ENCODE measurements at regions not wholly inside any gene's neighbourhood (a gene's known extent, or its start where the extent isn't known, plus 50 kb on each side); places are given as distances from the start of the nearest gene placed in this dataset.

GRCh38 chr20:52779125-52779524 lies 193.0 kb upstream of the TSHZ2 start:
- Histone ChIP-seq H3K27me3 (ENCODE audit: control insufficient read depth, insufficient read depth, low read length) (no peaks in the 10 kb centered on the region), H3K14ac (replicated peaks; ENCODE audit: low read depth, low read length) (no peak overlapping the region), H2AK5ac (ENCODE audit: low read depth, low read length) (no peak overlapping the region), H3K36me3 (ENCODE audit: control insufficient read depth, insufficient read depth, low read length) (no peaks in the 10 kb centered on the region), H2AK9ac (replicated peaks; ENCODE audit: low read depth, low read length, poor library complexity) (no peak overlapping the region), H3K4me3 (ENCODE audit: insufficient read depth, low read depth, low read length) (no peak overlapping the region), H3K23ac (ENCODE audit: low read depth, low read length) (no peak overlapping the region), H2BK120ac (ENCODE audit: low read depth, low read length) (no peak overlapping the region), H3K9me1 (ENCODE audit: insufficient read depth, low read length) (no peaks in the 10 kb centered on the region), H3K4me1 (ENCODE audit: control insufficient read depth, insufficient read depth, low read length) (no peaks in the 10 kb centered on the region), H3K56ac (ENCODE audit: extremely low read depth, insufficient read depth, low read length) (no peak overlapping the region), H4K5ac (ENCODE audit: low read depth, low read length) (no peak overlapping the region), H2BK15ac (ENCODE audit: low read depth, low read length) (no peak overlapping the region), H3K4ac (ENCODE audit: low read depth, low read length) (no peak overlapping the region), H4K91ac (ENCODE audit: insufficient read depth, low read depth, low read length) (no peak overlapping the region), H3K4me2 (ENCODE audit: low read depth, low read length) (no peak overlapping the region), H3K18ac (ENCODE audit: low read depth, low read length) (no peak overlapping the region), H2AFZ (replicated peaks; ENCODE audit: low read length, poor library complexity) (no peak overlapping the region), H3K27ac (ENCODE audit: insufficient read depth, low read length) (no peak overlapping the region), H4K20me1 (ENCODE audit: insufficient read depth, low read length) (no peaks in the 10 kb centered on the region), H3K79me1 (ENCODE audit: low read depth in 1 of 2, low read length in 2 of 2) (no peaks in the 10 kb centered on the region), H2BK20ac (ENCODE audit: low read depth, low read length) (no peak overlapping the region), H3K9ac (ENCODE audit: low read depth, low read length) (no peak overlapping the region), H2BK5ac (ENCODE audit: low read depth, low read length, poor library complexity, severe bottlenecking) (no peak overlapping the region), H4K8ac (ENCODE audit: low read depth in 2 of 2, low read length in 2 of 2) (no peak overlapping the region), H3K9me3 (ENCODE audit: control insufficient read depth, insufficient read depth, low read length) (no peaks in the 10 kb centered on the region)
- ChIA-PET POLR2A (ENCODE audit: unreplicated experiment) (no interaction called here), CTCF (no interaction called here)
- TF ChIP-seq CHD1 (IDR thresholded peaks at IDR 0.05; ENCODE audit: low read depth, low read length) = no peak
- TF ChIP-seq RFX5 (IDR thresholded peaks at IDR 0.05; ENCODE audit: low read depth, low read length) = no peak
- TF ChIP-seq POLR2A (IDR thresholded peaks at IDR 0.05; ENCODE audit: low read depth, low read length) = no peak
- no peak for TF ChIP-seq NFE2L2 (IDR thresholded peaks at IDR 0.05; ENCODE audit: low read depth, low read length)
- no peak for TF ChIP-seq MAZ (IDR thresholded peaks at IDR 0.05; ENCODE audit: borderline replicate concordance, low read depth, low read length)
- BruUV-seq (replicated peaks) = no TSS peak
- intact Hi-C loops (cut with micrococcal nuclease) (no loop called here), in situ Hi-C loops (cut with MboI; ENCODE audit: low sequenced_read_pairs) (no loop called here), dilution Hi-C loops (cut with HindIII; ENCODE audit: low sequenced_read_pairs, unreplicated experiment) (no loop called here)
- WGBS, 2 experiments (ENCODE audit: extremely low coverage in 2 of 2, insufficient read length in 1 of 2) = no CpG with 5 or more reads among the region's 3 CpGs
- no peak for ATAC-seq (ENCODE audit: low read depth)
- no peak for DNase-seq

Data from IMR-90 (cell line).